ENCODE measurements at regions not wholly inside any gene's neighbourhood (a gene's known extent, or its start where the extent isn't known, plus 50 kb on each side); places are given as distances from the start of the nearest gene placed in this dataset.
"Not testable (repeated sequence)": the region's sequence is repeated elsewhere in the genome, so short reads cannot be mapped to it uniquely, and the experiment has no call there.

DNA sequence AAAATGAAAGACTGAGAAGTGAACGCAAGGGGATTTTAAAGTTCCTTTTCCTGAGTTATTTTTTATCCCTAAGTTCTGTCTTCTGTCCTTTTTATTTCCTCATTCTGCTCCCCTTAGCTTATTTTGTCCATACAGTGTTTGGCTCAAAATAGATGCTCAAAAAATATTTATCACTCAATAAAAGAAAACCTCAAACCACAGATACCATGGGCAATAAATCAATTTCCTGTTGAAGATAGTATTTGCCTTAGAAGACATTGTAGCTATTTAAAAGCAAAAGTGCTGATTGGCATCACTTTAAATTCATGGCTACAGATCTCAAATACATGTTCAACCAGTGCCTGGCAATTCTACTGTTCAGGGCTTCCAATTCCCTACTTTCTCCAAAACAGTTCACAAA is 316.5 kb upstream of the ADAMTS9 start:
- Mint-ChIP-seq H3K27ac (no peak overlapping the region), H3K4me3 (no peak overlapping the region), H3K9me3 (no peaks in the 10 kb centered on the region), H3K4me1 (ENCODE audit: unreplicated experiment) (peaks cover 16% of the 10 kb centered on the region), H3K27me3 (no peaks in the 10 kb centered on the region), H3K36me3 (no peaks in the 10 kb centered on the region)
- TF ChIP-seq, protein P1, sequence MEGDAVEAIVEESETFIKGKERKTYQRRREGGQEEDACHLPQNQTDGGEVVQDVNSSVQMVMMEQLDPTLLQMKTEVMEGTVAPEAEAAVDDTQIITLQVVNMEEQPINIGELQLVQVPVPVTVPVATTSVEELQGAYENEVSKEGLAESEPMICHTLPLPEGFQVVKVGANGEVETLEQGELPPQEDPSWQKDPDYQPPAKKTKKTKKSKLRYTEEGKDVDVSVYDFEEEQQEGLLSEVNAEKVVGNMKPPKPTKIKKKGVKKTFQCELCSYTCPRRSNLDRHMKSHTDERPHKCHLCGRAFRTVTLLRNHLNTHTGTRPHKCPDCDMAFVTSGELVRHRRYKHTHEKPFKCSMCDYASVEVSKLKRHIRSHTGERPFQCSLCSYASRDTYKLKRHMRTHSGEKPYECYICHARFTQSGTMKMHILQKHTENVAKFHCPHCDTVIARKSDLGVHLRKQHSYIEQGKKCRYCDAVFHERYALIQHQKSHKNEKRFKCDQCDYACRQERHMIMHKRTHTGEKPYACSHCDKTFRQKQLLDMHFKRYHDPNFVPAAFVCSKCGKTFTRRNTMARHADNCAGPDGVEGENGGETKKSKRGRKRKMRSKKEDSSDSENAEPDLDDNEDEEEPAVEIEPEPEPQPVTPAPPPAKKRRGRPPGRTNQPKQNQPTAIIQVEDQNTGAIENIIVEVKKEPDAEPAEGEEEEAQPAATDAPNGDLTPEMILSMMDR (conservative IDR thresholded peaks at IDR 0.05), result no peak
- no peak for DNase-seq (ENCODE audit: extremely low spot score, unreplicated experiment)

DNA sequence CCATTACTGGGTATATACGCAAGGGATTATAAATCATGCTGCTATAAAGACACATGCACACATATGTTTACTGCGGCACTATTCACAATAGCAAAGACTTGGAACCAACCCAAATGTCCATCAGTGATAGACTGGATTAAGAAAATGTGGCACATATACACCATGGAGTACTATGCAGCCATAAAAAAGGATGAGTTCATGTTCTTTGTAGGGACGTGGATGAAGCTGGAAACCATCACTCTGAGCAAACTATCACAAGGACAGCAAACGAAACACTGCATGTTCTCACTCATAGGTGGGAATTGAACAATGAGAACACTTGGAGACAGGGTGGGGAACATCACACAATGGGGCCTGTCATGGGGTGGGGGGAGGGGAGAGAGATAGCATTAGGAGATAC is 313.3 kb upstream of the ADAMTS9 start:
- not testable (repeated sequence) for H3K27me3 Mint-ChIP-seq; H3K4me3 Mint-ChIP-seq; H3K9me3 Mint-ChIP-seq; DNase-seq (ENCODE audit: extremely low spot score, unreplicated experiment); H3K27ac Mint-ChIP-seq; H3K36me3 Mint-ChIP-seq
- H3K4me1 Mint-ChIP-seq (ENCODE audit: unreplicated experiment), result peaks cover 30% of the 10 kb centered on the region

DNA sequence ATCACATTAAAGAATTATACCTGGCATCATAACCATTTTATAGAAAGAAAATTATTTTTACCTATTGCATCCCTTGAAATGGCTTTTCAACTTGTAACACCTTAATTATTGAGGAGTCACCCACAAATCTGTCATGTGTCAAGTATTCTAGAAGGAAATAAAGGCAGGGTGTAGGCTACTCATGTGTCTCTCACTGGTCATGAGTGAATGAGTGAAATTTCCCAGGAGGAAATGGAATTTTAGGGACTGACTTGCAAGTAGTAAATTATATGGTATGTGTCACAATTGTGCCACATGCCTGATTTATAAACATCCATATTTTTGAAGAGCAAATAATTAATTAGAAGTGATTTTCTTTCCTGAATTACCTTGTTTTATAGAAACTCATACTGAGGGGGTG is 310.5 kb upstream of the ADAMTS9 start:
- Mint-ChIP-seq H3K9me3 (no peaks in the 10 kb centered on the region), H3K4me3 (no peak overlapping the region), H3K36me3 (no peaks in the 10 kb centered on the region), H3K27me3 (no peaks in the 10 kb centered on the region), H3K4me1 (ENCODE audit: unreplicated experiment) (peaks cover 36% of the 10 kb centered on the region), H3K27ac (no peak overlapping the region)
- DNase-seq (ENCODE audit: extremely low spot score, unreplicated experiment), result no peak
- TF ChIP-seq, protein P1 (conservative IDR thresholded peaks at IDR 0.05), result no peak

DNA sequence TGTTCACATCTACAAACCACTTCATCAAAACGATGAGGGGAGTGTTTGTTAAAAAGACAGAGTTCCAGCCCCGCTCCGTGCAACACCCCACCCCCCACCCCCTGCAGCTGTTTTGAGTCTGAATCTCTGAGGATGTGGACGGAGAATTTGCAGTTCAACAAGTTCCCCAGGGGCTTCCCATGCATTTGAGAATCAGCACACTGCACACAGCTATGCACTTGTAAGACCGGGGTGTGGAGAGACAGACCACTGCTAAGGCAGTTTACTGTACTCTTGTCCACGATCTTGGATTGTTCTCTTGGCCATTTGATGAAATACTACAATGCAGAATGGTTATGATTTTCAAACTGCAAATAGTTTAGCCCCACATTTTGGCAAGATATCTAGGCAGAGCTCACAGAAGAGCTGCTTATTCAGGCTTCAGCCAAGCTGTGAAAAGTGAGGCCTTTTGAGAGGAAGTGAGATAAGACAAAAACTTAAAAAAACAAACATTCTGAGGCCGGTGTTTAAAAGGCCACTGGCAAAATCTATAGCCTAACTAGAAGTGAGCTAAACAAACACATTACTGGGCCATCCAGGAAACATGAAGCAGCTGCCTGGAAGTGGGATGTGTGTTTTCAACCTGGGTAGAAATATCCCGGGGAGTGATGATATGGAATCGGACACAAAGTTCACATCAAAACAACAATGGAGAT is 308.2 kb upstream of the ADAMTS9 start:
- Mint-ChIP-seq H3K9me3 (no peaks in the 10 kb centered on the region), H3K27me3 (no peaks in the 10 kb centered on the region), H3K36me3 (no peaks in the 10 kb centered on the region), H3K4me1 (ENCODE audit: unreplicated experiment) (peaks cover 36% of the 10 kb centered on the region), H3K27ac (peak overlapping the region; percentile 57), H3K4me3 (peak overlapping the region; percentile 57)
- no peak for DNase-seq (ENCODE audit: extremely low spot score, unreplicated experiment)
- TF ChIP-seq, protein P1 (conservative IDR thresholded peaks at IDR 0.05), result no peak

DNA sequence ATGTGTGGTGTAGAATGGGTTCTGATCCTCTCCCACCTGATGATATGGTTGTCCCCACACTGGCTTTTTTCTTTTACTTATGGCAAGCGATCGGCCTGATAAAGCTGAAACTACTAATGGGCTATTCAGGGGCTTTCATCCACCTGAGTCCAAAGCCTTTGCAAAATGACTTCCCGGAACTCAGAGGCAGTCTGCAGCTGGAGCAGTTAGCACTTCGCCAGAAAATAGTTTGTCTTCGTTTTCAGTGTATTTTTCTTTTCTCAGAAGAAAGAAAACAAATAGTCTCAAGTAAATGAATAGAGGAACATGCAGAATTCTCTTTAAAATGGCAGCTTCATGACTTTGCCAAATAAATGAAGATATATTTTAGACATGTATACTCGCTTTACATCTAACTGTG is 306.0 kb upstream of the ADAMTS9 start:
- Mint-ChIP-seq H3K27ac (no peak overlapping the region), H3K36me3 (no peaks in the 10 kb centered on the region), H3K4me3 (no peak overlapping the region), H3K27me3 (no peaks in the 10 kb centered on the region), H3K4me1 (ENCODE audit: unreplicated experiment) (peaks cover 24% of the 10 kb centered on the region), H3K9me3 (no peaks in the 10 kb centered on the region)
- TF ChIP-seq, protein P1 (conservative IDR thresholded peaks at IDR 0.05), result no peak
- DNase-seq (ENCODE audit: extremely low spot score, unreplicated experiment), result no peak

DNA sequence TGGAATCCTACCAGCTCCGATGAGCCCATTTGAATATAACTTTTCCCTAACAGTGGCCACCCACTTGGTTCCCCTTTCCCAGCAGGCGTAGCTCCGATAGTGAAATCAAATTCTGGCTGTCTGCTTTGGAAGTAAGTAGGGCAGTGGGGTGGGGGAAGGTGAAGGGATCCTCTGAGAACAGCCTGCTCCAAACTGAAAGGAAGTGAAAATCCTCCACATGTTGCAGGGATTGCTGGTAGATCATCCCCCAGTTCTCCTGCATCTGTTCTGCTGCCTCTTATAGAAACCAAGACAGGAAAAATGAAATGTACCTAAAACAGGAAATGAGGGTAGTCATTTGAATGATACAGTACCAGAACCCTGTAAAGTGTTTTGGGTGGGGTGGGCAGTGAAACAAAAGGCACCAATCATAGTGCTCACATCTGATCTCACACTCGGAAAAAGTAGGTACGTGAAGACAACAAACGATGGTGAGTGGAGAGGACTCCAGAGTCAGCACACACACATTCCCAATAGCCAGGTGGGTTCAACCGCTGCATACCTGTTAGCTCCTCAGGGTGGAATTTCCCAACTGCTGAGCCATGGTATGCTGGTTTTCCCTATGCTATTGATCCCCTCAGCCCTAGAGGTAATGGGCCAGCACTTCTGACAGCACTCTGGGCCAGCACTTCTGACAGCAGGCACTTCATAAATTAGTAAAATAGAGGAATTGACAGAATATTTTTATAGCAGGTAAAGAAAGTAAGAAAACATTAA is 304.9 kb upstream of the ADAMTS9 start:
- DNase-seq (ENCODE audit: extremely low spot score, unreplicated experiment), result no peak
- TF ChIP-seq, protein P1 (conservative IDR thresholded peaks at IDR 0.05), result no peak
- no peaks in the 10 kb centered on the region for H3K36me3 Mint-ChIP-seq
- peaks cover 1% of the 10 kb centered on the region for H3K9me3 Mint-ChIP-seq
- peaks cover 20% of the 10 kb centered on the region for H3K4me1 Mint-ChIP-seq (ENCODE audit: unreplicated experiment)
- no peak overlapping the region for H3K4me3 Mint-ChIP-seq
- H3K27me3 Mint-ChIP-seq, result peaks cover under 1% of the 10 kb centered on the region
- no peak overlapping the region for H3K27ac Mint-ChIP-seq
